ENCODE measurements at regions not wholly inside any gene's neighbourhood (a gene's known extent, or its start where the extent isn't known, plus 50 kb on each side); places are given as distances from the start of the nearest gene placed in this dataset.

DNA sequence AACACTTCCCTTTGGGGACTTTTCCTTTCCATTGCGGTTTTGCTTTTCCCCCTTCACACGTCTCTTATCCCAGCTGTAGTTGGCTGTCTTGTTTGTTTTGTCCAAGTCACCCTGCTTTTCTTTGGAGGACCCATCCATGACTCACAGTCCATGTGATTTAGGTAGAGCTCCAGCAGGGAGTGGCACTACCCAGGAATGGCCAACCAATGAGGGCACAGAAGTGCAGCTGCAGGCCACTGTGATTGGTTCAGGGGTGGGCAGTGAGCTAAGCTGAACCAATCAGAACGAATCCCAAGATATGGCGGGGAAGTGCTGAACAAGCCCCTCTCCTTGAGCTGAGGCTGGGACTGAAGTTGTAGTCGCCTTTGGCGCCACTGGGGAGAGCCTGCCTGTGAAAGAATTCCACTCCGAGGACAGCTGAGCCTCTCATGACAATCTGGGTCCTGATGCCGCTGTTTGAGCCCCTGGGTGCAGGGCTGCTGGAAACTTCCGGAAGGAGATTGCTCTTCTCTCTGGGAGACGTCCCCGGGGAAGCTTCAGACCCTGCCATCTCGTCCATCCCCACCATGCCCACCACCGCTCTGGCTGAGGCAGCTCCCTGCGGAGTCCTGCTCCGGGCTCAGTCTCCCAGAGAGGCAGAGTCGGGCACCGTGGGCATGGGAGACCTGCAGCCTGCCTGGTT is 62.9 kb upstream of the URI1 start:
- Histone ChIP-seq H3K4me2 (ENCODE audit: insufficient read depth, low read length, poor library complexity, severe bottlenecking) (no peak overlapping the region), H2BK120ac (ENCODE audit: low read depth, low read length) (no peak overlapping the region), H3K27me3 (ENCODE audit: control insufficient read depth in 3 of 3, insufficient read depth in 3 of 3, low read depth in 1 of 3, low read length in 3 of 3) (peaks cover 0 to 38% (median 0%) of the 10 kb centered on the region in 3 experiments), H3K23ac (ENCODE audit: low read depth, low read length, poor library complexity) (no peak overlapping the region), H2AFZ (ENCODE audit: low read length) (peak overlapping the region; percentile 27), H2BK15ac (ENCODE audit: low read length) (no peak overlapping the region), H4K8ac (ENCODE audit: low read depth, low read length) (no peak overlapping the region), H3K27ac (replicated peaks; ENCODE audit: low read length) (no peak overlapping the region), H3K9ac (ENCODE audit: low read depth, low read length, poor library complexity) (no peak overlapping the region), H3K79me1 (ENCODE audit: low read depth, low read length) (no peaks in the 10 kb centered on the region), H3K4ac (ENCODE audit: low read length) (no peak overlapping the region), H2AK5ac (ENCODE audit: low read depth, low read length) (no peak overlapping the region), H3K36me3 (replicated peaks in 1 of 2; ENCODE audit: control insufficient read depth in 2 of 2, insufficient read depth in 2 of 2, low read length in 2 of 2) (no peaks in the 10 kb centered on the region), H2BK12ac (ENCODE audit: low read length) (no peak overlapping the region), H3K4me1 (ENCODE audit: control insufficient read depth in 2 of 2, insufficient read depth in 1 of 2, low read depth in 1 of 2, low read length in 2 of 2) (no peaks in the 10 kb centered on the region), H2BK5ac (ENCODE audit: low read length) (no peak overlapping the region), H3K14ac (ENCODE audit: low read length) (no peak overlapping the region), H3K4me3 (ENCODE audit: low read length in 2 of 2) (no peak overlapping the region), H4K91ac (ENCODE audit: low read depth, low read length, poor library complexity) (no peak overlapping the region), H3K9me3 (replicated peaks in 1 of 2; ENCODE audit: control insufficient read depth in 2 of 2, insufficient read depth in 1 of 2, low read depth in 1 of 2, low read length in 2 of 2) (no peaks in the 10 kb centered on the region), H3K18ac (ENCODE audit: low read length) (no peak overlapping the region)
- WGBS, 2 donors (ENCODE audit: extremely low coverage in 2 of 2, insufficient read length in 2 of 2, insufficient replicate concordance in 1 of 2), result no CpG with 5 or more reads among the region's 17 CpGs
- DNase-seq (ENCODE audit: low spot score), result no peak

DNA sequence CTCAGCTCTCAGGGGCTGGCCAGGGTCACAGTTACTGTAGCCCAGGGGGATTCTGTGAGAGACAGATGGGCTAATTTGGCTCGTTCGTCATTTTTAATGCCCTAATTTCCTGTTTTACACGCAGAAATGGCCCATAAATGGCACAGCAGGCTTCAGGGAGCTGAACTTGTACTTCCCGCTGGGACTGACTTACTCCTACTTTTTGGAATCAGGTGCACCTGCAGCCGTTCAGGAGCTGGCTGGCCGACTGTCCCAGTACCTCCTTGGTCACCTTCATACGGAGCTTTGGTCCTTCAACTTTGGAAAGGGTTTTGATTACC is 62.4 kb upstream of the URI1 start:
- Histone ChIP-seq H3K4me1 (ENCODE audit: control insufficient read depth in 2 of 2, insufficient read depth in 1 of 2, low read depth in 1 of 2, low read length in 2 of 2) (no peaks in the 10 kb centered on the region), H3K23ac (ENCODE audit: low read depth, low read length, poor library complexity) (no peak overlapping the region), H2BK15ac (ENCODE audit: low read length) (no peak overlapping the region), H3K27ac (replicated peaks; ENCODE audit: low read length) (no peak overlapping the region), H3K9me3 (replicated peaks in 1 of 2; ENCODE audit: control insufficient read depth in 2 of 2, insufficient read depth in 1 of 2, low read depth in 1 of 2, low read length in 2 of 2) (no peaks in the 10 kb centered on the region), H3K18ac (ENCODE audit: low read length) (no peak overlapping the region), H4K8ac (ENCODE audit: low read depth, low read length) (no peak overlapping the region), H3K4me3 (ENCODE audit: low read length in 2 of 2) (no peak overlapping the region), H2BK5ac (ENCODE audit: low read length) (no peak overlapping the region), H3K79me1 (ENCODE audit: low read depth, low read length) (no peaks in the 10 kb centered on the region), H2AFZ (ENCODE audit: low read length) (no peak overlapping the region), H3K4me2 (ENCODE audit: insufficient read depth, low read length, poor library complexity, severe bottlenecking) (no peak overlapping the region), H3K4ac (ENCODE audit: low read length) (no peak overlapping the region), H3K14ac (ENCODE audit: low read length) (no peak overlapping the region), H4K91ac (ENCODE audit: low read depth, low read length, poor library complexity) (no peak overlapping the region), H2BK12ac (ENCODE audit: low read length) (no peak overlapping the region), H2BK120ac (ENCODE audit: low read depth, low read length) (no peak overlapping the region), H2AK5ac (ENCODE audit: low read depth, low read length) (no peak overlapping the region), H3K9ac (ENCODE audit: low read depth, low read length, poor library complexity) (no peak overlapping the region), H3K36me3 (replicated peaks in 1 of 2; ENCODE audit: control insufficient read depth in 2 of 2, insufficient read depth in 2 of 2, low read length in 2 of 2) (no peaks in the 10 kb centered on the region), H3K27me3 (ENCODE audit: control insufficient read depth in 3 of 3, insufficient read depth in 3 of 3, low read depth in 1 of 3, low read length in 3 of 3) (peaks cover 0 to 34% (median 0%) of the 10 kb centered on the region in 3 experiments)
- no peak for DNase-seq (ENCODE audit: low spot score)
- no CpG with 5 or more reads among the region's 7 CpGs for WGBS, 2 donors (ENCODE audit: extremely low coverage in 2 of 2, insufficient read length in 2 of 2, insufficient replicate concordance in 1 of 2)

GRCh38 chr19:29880498-29881081 is 61.4 kb upstream of the URI1 start:
- no peak overlapping the region for H2BK15ac ChIP-seq (ENCODE audit: low read length)
- DNase-seq (ENCODE audit: low spot score), result no peak
- no CpG with 5 or more reads among the region's 10 CpGs for WGBS, 2 donors (ENCODE audit: extremely low coverage in 2 of 2, insufficient read length in 2 of 2, insufficient replicate concordance in 1 of 2)

GRCh38 chr19:29881386-29881785 is 60.7 kb upstream of the URI1 start:
- Histone ChIP-seq H2BK5ac (ENCODE audit: low read length) (no peak overlapping the region), H3K27me3 (ENCODE audit: control insufficient read depth in 3 of 3, insufficient read depth in 3 of 3, low read depth in 1 of 3, low read length in 3 of 3) (peaks cover 0 to 18% (median 0%) of the 10 kb centered on the region in 3 experiments), H3K23ac (ENCODE audit: low read depth, low read length, poor library complexity) (no peak overlapping the region), H3K4ac (ENCODE audit: low read length) (no peak overlapping the region), H3K18ac (ENCODE audit: low read length) (peak overlapping the region; percentile 35), H3K36me3 (replicated peaks in 1 of 2; ENCODE audit: control insufficient read depth in 2 of 2, insufficient read depth in 2 of 2, low read length in 2 of 2) (no peaks in the 10 kb centered on the region), H3K9me3 (replicated peaks in 1 of 2; ENCODE audit: control insufficient read depth in 2 of 2, insufficient read depth in 1 of 2, low read depth in 1 of 2, low read length in 2 of 2) (no peaks in the 10 kb centered on the region), H3K79me1 (ENCODE audit: low read depth, low read length) (no peaks in the 10 kb centered on the region), H3K4me1 (ENCODE audit: control insufficient read depth in 2 of 2, insufficient read depth in 1 of 2, low read depth in 1 of 2, low read length in 2 of 2) (no peaks in the 10 kb centered on the region), H3K4me2 (ENCODE audit: insufficient read depth, low read length, poor library complexity, severe bottlenecking) (no peak overlapping the region), H4K8ac (ENCODE audit: low read depth, low read length) (no peak overlapping the region), H2BK12ac (ENCODE audit: low read length) (no peak overlapping the region), H4K91ac (ENCODE audit: low read depth, low read length, poor library complexity) (no peak overlapping the region), H3K9ac (ENCODE audit: low read depth, low read length, poor library complexity) (no peak overlapping the region), H3K14ac (ENCODE audit: low read length) (no peak overlapping the region), H3K27ac (replicated peaks; ENCODE audit: low read length) (no peak overlapping the region), H2AK5ac (ENCODE audit: low read depth, low read length) (no peak overlapping the region), H3K4me3 (ENCODE audit: low read length in 2 of 2) (no peak overlapping the region), H2BK15ac (ENCODE audit: low read length) (no peak overlapping the region), H2BK120ac (ENCODE audit: low read depth, low read length) (no peak overlapping the region), H2AFZ (ENCODE audit: low read length) (no peak overlapping the region)
- no CpG with 5 or more reads among the region's 5 CpGs for WGBS, 2 donors (ENCODE audit: extremely low coverage in 2 of 2, insufficient read length in 2 of 2, insufficient replicate concordance in 1 of 2)
- DNase-seq (ENCODE audit: low spot score), result no peak

More at GRCh38 chr19:29880498-29881081, 61.4 kb upstream of the URI1 start:
- H3K4me1 ChIP-seq (ENCODE audit: control insufficient read depth in 2 of 2, insufficient read depth in 1 of 2, low read depth in 1 of 2, low read length in 2 of 2), result no peaks in the 10 kb centered on the region
- no peak overlapping the region for H2BK120ac ChIP-seq (ENCODE audit: low read depth, low read length)
- peaks cover 0 to 26% (median 0%) of the 10 kb centered on the region in 3 experiments for H3K27me3 ChIP-seq (ENCODE audit: control insufficient read depth in 3 of 3, insufficient read depth in 3 of 3, low read depth in 1 of 3, low read length in 3 of 3)
- no peak overlapping the region for H3K4me2 ChIP-seq (ENCODE audit: insufficient read depth, low read length, poor library complexity, severe bottlenecking)
- no peak overlapping the region for H4K8ac ChIP-seq (ENCODE audit: low read depth, low read length)
- no peak overlapping the region for H3K9ac ChIP-seq (ENCODE audit: low read depth, low read length, poor library complexity)
- no peak overlapping the region for H3K4ac ChIP-seq (ENCODE audit: low read length)
- H2BK5ac ChIP-seq (ENCODE audit: low read length), result no peak overlapping the region
- H2BK12ac ChIP-seq (ENCODE audit: low read length), result no peak overlapping the region
- H3K4me3 ChIP-seq (ENCODE audit: low read length in 2 of 2), result no peak overlapping the region
- no peak overlapping the region for H3K14ac ChIP-seq (ENCODE audit: low read length)
- no peak overlapping the region for H4K91ac ChIP-seq (ENCODE audit: low read depth, low read length, poor library complexity)
- H3K36me3 ChIP-seq (replicated peaks in 1 of 2; ENCODE audit: control insufficient read depth in 2 of 2, insufficient read depth in 2 of 2, low read length in 2 of 2), result no peaks in the 10 kb centered on the region
- H2AK5ac ChIP-seq (ENCODE audit: low read depth, low read length), result no peak overlapping the region
- H3K9me3 ChIP-seq (replicated peaks in 1 of 2; ENCODE audit: control insufficient read depth in 2 of 2, insufficient read depth in 1 of 2, low read depth in 1 of 2, low read length in 2 of 2), result no peaks in the 10 kb centered on the region
- H3K79me1 ChIP-seq (ENCODE audit: low read depth, low read length), result no peaks in the 10 kb centered on the region
- no peak overlapping the region for H2AFZ ChIP-seq (ENCODE audit: low read length)
- H3K18ac ChIP-seq (ENCODE audit: low read length), result no peak overlapping the region
- H3K27ac ChIP-seq (replicated peaks; ENCODE audit: low read length), result no peak overlapping the region
- no peak overlapping the region for H3K23ac ChIP-seq (ENCODE audit: low read depth, low read length, poor library complexity)

Measured in neuronal stem cell (in vitro differentiated cells).